Brain microvascular endothelial cell (primary cell): ENCODE measurements at regions not wholly inside any gene's neighbourhood (a gene's known extent, or its start where the extent isn't known, plus 50 kb on each side); places are given as distances from the start of the nearest gene placed in this dataset.

Source experiments
- DNase-seq: peaks from one replicate; pipeline ENCODE4 v3.0.0-alpha.2; 2020
- H3K27ac ChIP-seq: fragments of 250-450 bp; sonication (Bioruptor Pico); 2 replicates; pipeline ENCODE4 v1.5.1; 2020; ENCODE audit warnings: mild to moderate bottlenecking, moderate library complexity
- H3K27me3 ChIP-seq: fragments of 250-450 bp; sonication (Bioruptor Pico); replicated peaks from 2 replicates; pipeline ENCODE4 v1.5.1; 2020; ENCODE audit warnings: mild to moderate bottlenecking
- H3K36me3 ChIP-seq: fragments of 250-450 bp; sonication (Bioruptor Pico); replicated peaks from 2 replicates; pipeline ENCODE4 v1.5.1; 2020; ENCODE audit warnings: mild to moderate bottlenecking
- H3K4me3 ChIP-seq: 2 replicates; pipeline ENCODE4 v1.5.1; 2011; ENCODE audit warnings: low read depth, mild to moderate bottlenecking, control low read depth, low read length, moderate library complexity
- CTCF ChIP-seq: IDR thresholded peaks from 2 replicates; pipeline ENCODE4 v1.5.1; 2011; ENCODE audit warnings: low read depth, mild to moderate bottlenecking, moderate library complexity, low read length, control low read depth, inconsistent platforms; ENCODE audit errors: missing control alignments
- in situ Hi-C: cut with HindIII; loops from 2 replicates; pipeline ENCODE4 v1.10.0; 2017; ENCODE audit warnings: low sequenced_read_pairs, low pct_ligation_motif_present

- H3K36me3 ChIP-seq = no peaks in the 10 kb centered on the region
- DNase-seq = no peak
These were observed 121.9 kb downstream of the RBMX2 start for GRCh38 chrX:130523460-130524394.

GRCh38 chrX:130524476-130525194 lies 122.8 kb downstream of the RBMX2 start:
- H3K27ac ChIP-seq = no peak overlapping the region
- no peak overlapping the region for H3K4me3 ChIP-seq
- no peak for TF ChIP-seq CTCF
- no peaks in the 10 kb centered on the region for H3K36me3 ChIP-seq
- no peaks in the 10 kb centered on the region for H3K27me3 ChIP-seq
- in situ Hi-C loops = no loop called here
- no peak for DNase-seq

More at GRCh38 chrX:130523460-130524394, 121.9 kb downstream of the RBMX2 start:
- in situ Hi-C loops = no loop called here
- no peak for TF ChIP-seq CTCF
- H3K4me3 ChIP-seq = peak overlapping the region; percentile 48
- H3K27ac ChIP-seq = no peak overlapping the region
- H3K27me3 ChIP-seq = no peaks in the 10 kb centered on the region

- Histone ChIP-seq H3K27me3 (no peaks in the 10 kb centered on the region), H3K4me3 (no peak overlapping the region), H3K36me3 (no peaks in the 10 kb centered on the region), H3K27ac (no peak overlapping the region)
- no peak for DNase-seq
- no peak for TF ChIP-seq CTCF
- in situ Hi-C loops = no loop called here
These were observed 127.7 kb downstream of the RBMX2 start for GRCh38 chrX:130529531-130529930.

GRCh38 chrX:130531066-130531465 lies 129.3 kb downstream of the RBMX2 start:
- TF ChIP-seq CTCF = no peak
- Histone ChIP-seq H3K27me3 (no peaks in the 10 kb centered on the region), H3K27ac (no peak overlapping the region), H3K4me3 (no peak overlapping the region), H3K36me3 (no peaks in the 10 kb centered on the region)
- in situ Hi-C loops = no loop called here
- DNase-seq = no peak

- Histone ChIP-seq H3K27me3 (no peaks in the 10 kb centered on the region), H3K27ac (no peak overlapping the region), H3K4me3 (no peak overlapping the region), H3K36me3 (no peaks in the 10 kb centered on the region)
- peak; percentile 80 for TF ChIP-seq CTCF
- peak; percentile 35 for DNase-seq
- in situ Hi-C loops = no loop called here
These were observed 138.0 kb downstream of the RBMX2 start for GRCh38 chrX:130539721-130540321.
